Astrocyte of the cerebellum (primary cell): ENCODE measurements at regions not wholly inside any gene's neighbourhood (a gene's known extent, or its start where the extent isn't known, plus 50 kb on each side); places are given as distances from the start of the nearest gene placed in this dataset.

ENCODE experiments used
- DNase-seq: peaks from one replicate; pipeline ENCODE4 v3.0.0-alpha.2; 2011; ENCODE audit warnings: low read depth
- H3K4me3 ChIP-seq: 2 replicates; pipeline ENCODE4 v1.5.1; 2011; ENCODE audit warnings: mild to moderate bottlenecking, low read depth, low read length, moderate library complexity
- CTCF ChIP-seq: IDR thresholded peaks from 2 replicates; pipeline ENCODE4 v1.5.1; 2012; ENCODE audit warnings: low read length, low read depth, moderate library complexity, mild to moderate bottlenecking; ENCODE audit errors: missing control alignments
- in situ Hi-C: cut with HindIII; loops from 2 replicates; pipeline ENCODE4 v1.10.0; 2017; ENCODE audit warnings: low sequenced_read_pairs

DNA sequence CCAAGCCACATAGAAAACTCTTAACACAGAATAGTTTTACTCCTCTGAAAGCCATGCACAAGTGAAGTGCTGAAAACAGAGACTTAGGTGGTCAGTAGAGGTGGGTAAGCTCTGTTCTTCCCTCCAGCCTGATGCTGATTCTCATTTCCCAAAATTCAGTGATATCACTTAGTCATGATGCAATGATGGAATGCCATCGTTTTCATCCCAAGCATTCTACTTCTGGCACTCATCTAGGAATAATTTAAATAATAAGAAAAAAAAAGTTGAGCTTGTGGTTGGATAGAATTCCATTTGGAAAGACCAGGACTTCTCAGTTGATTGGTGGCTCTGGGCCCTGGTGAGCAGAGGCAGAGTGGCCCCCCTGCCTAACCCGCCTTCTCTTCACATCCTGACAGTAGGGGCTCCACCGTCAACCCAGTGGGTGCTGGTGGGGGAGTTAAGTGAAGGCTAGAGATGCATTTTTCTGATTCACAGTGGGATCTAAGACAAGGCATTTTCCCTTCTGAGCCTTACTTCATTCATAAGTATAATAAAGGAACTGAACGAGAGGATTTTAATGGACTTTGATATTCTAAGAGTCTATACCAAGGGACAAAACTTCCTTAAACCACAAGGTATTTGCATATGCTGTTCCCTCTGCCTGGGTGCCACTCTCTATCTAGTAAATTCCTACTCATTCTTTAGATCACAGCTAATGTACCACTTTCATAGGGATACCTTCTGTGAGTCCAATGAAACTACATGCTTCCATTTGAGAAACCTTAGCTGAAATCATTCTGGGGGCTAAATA, 310.3 kb upstream of the DYNLRB2 start:
- DNase-seq, result no peak
- no peak for TF ChIP-seq CTCF
- no peak overlapping the region for H3K4me3 ChIP-seq
- in situ Hi-C loops, result no loop called here

DNA sequence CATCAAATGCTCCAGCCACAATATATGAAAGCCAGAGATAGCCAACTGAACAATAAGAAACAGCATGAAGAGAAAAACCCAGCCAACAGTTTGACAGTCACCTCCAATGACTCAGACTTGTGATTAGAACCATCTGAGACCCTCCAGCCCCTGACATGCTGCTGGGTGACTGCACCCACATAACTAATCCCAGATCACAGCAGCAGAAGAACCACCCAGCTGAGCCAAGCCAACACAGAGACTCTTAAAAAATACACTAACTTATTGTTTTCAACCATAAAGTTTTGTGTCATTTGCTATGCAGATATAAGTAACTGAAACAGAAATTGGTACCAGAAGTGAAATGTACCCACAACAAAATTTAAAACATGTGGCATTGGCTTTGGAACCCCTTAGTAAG, 314.3 kb upstream of the DYNLRB2 start:
- no peak for DNase-seq
- no peak overlapping the region for H3K4me3 ChIP-seq
- in situ Hi-C loops, result no loop called here
- TF ChIP-seq CTCF, result no peak

DNA sequence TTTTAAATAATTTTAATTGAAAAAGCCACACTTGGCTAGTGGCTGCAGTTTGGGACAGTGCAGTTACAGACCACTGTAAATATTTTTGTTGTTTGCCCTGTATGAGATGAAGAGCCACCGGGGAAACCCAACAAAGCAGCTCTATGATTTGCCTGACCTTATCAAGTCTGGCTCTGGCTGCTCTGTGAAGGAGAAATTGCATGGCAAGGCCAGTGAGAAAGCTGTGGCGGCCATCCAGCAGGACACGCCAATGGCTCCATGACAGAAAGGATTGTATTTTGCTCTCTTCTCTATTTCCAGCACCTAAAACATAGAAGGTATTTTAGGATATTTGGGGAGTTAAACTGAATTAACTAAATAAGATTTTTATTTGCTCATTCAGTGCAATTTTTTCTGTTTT, 330.0 kb upstream of the DYNLRB2 start:
- no peak overlapping the region for H3K4me3 ChIP-seq
- DNase-seq, result no peak
- no peak for TF ChIP-seq CTCF
- in situ Hi-C loops, result no loop called here

GRCh38 chr16:80208743-80209142, 332.1 kb upstream of the DYNLRB2 start:
- in situ Hi-C loops, result no loop called here
- no peak for TF ChIP-seq CTCF
- no peak overlapping the region for H3K4me3 ChIP-seq
- no peak for DNase-seq

DNA sequence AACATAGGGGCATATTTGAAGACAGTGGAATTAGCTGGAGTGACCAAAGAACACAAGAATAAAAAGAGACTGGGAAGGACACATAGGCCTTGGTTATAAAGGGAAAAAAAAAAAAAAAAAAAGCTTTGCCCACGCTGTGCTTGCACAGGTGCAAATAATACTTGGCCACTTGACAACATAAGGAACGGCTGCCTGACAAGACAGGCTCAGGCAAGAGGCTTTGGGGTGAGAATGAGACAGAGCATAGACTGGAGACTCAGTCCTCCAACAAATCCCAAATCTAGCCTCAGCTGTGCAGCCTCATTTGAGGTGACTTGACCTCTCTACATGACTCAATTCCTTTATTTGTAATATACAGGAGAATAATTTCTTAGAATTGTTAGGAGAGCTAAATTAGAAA, 332.8 kb upstream of the DYNLRB2 start:
- DNase-seq, result no peak
- H3K4me3 ChIP-seq, result no peak overlapping the region
- no peak for TF ChIP-seq CTCF
- in situ Hi-C loops, result no loop called here

DNA sequence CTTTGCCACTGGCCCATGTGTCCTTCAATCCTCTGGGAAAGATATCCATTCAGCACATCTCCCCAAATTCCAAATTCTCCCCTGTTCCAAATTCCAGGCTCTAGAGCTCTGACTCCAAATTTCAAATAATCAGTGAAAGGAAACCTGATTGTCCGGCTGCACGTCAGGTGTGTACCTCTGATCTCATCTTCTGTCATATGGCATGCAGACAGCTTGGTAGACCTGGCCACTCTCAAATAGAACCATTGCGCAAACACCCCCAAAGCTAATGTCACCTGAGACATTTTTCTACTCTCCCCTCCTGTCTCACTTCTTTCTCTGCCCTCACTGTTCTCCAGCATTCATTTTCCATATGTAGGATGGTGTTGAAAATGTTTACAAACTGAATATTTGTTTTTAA, 337.0 kb upstream of the DYNLRB2 start:
- H3K4me3 ChIP-seq, result no peak overlapping the region
- no peak for TF ChIP-seq CTCF
- in situ Hi-C loops, result no loop called here
- no peak for DNase-seq
